ENCODE measurements at regions not wholly inside any gene's neighbourhood (a gene's known extent, or its start where the extent isn't known, plus 50 kb on each side); places are given as distances from the start of the nearest gene placed in this dataset.

- no CpG with 5 or more reads among the region's 3 CpGs for WGBS (ENCODE audit: insufficient coverage)
- no peaks in the 10 kb centered on the region for H3K9me3 ChIP-seq (replicated peaks; ENCODE audit: control insufficient read depth, low read depth, low read length)
- H3K27ac ChIP-seq (ENCODE audit: low read length), result no peak overlapping the region
- no peak overlapping the region for H3K4me3 ChIP-seq (ENCODE audit: low read length)
- H3K27me3 ChIP-seq (ENCODE audit: control insufficient read depth, insufficient read depth, low read length), result no peaks in the 10 kb centered on the region
- H3K4me1 ChIP-seq (ENCODE audit: control insufficient read depth, insufficient read depth, low read length), result no peaks in the 10 kb centered on the region
- no peak for DNase-seq
- H3K36me3 ChIP-seq (ENCODE audit: control insufficient read depth, insufficient read depth, low read length), result no peaks in the 10 kb centered on the region
These were observed 458.2 kb upstream of the DAB1 start for GRCh38 chr1:57882072-57882471.

DNA sequence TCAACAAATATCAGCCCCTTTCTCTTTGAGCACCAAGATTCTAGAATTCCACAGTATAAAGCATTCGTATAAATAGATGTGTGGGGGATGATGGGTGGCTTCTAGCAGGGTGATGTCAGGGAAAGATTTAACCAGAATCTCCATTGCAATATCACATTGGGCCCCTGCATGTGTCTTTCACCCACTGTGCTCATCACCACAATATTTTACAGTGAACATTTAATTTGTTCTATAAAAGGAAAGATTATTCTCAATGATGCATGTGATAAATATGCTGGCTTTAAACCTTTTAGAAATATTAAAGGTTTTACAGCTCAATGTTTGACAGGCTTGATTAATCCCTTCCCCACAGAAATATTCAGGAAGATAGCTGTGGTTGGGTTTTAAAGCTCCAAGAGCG is 457.8 kb upstream of the DAB1 start:
- no peaks in the 10 kb centered on the region for H3K36me3 ChIP-seq (ENCODE audit: control insufficient read depth, insufficient read depth, low read length)
- H3K9me3 ChIP-seq (replicated peaks; ENCODE audit: control insufficient read depth, low read depth, low read length), result no peaks in the 10 kb centered on the region
- H3K27me3 ChIP-seq (ENCODE audit: control insufficient read depth, insufficient read depth, low read length), result no peaks in the 10 kb centered on the region
- H3K4me1 ChIP-seq (ENCODE audit: control insufficient read depth, insufficient read depth, low read length), result no peaks in the 10 kb centered on the region
- no CpG with 5 or more reads among the region's 2 CpGs for WGBS (ENCODE audit: insufficient coverage)
- H3K27ac ChIP-seq (ENCODE audit: low read length), result no peak overlapping the region
- no peak for DNase-seq
- no peak overlapping the region for H3K4me3 ChIP-seq (ENCODE audit: low read length)

- no CpG with 5 or more reads among the region's 3 CpGs for WGBS (ENCODE audit: insufficient coverage)
- no peaks in the 10 kb centered on the region for H3K27me3 ChIP-seq (ENCODE audit: control insufficient read depth, insufficient read depth, low read length)
- H3K27ac ChIP-seq (ENCODE audit: low read length), result no peak overlapping the region
- no peak overlapping the region for H3K4me3 ChIP-seq (ENCODE audit: low read length)
- H3K36me3 ChIP-seq (ENCODE audit: control insufficient read depth, insufficient read depth, low read length), result no peaks in the 10 kb centered on the region
- H3K9me3 ChIP-seq (replicated peaks; ENCODE audit: control insufficient read depth, low read depth, low read length), result no peaks in the 10 kb centered on the region
- DNase-seq, result no peak
- H3K4me1 ChIP-seq (ENCODE audit: control insufficient read depth, insufficient read depth, low read length), result no peaks in the 10 kb centered on the region
These were observed 455.8 kb upstream of the DAB1 start for GRCh38 chr1:57879700-57880099.

DNA sequence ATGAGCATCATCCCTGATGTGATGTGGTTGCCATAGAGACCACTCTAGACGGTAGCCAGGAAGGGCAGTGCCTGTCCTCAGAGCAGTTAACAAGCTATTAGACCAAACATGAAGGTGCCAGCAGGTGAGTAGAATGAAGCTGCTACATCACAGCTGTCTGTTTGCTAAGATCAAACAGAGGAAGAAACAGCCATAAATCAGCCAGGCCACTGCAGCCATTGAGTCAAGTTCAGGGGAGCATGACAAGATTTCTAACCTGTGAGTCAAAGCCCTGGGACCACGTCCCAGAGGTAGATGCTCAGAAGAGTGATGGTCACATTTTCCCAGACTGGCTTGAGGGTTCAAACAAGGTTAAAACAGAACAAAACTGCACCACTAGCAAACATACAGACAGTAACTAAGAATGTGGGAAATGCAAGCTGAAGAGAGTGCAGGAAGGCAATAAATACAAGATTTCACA is 450.6 kb upstream of the DAB1 start:
- Histone ChIP-seq H3K4me3 (ENCODE audit: low read length) (no peak overlapping the region), H3K4me1 (ENCODE audit: control insufficient read depth, insufficient read depth, low read length) (no peaks in the 10 kb centered on the region), H3K27me3 (ENCODE audit: control insufficient read depth, insufficient read depth, low read length) (no peaks in the 10 kb centered on the region), H3K27ac (ENCODE audit: low read length) (no peak overlapping the region), H3K36me3 (ENCODE audit: control insufficient read depth, insufficient read depth, low read length) (no peaks in the 10 kb centered on the region), H3K9me3 (replicated peaks; ENCODE audit: control insufficient read depth, low read depth, low read length) (no peaks in the 10 kb centered on the region)
- no peak for DNase-seq
- 0% methylated on average over 1 of the region's 2 CpGs for WGBS (ENCODE audit: insufficient coverage)

GRCh38 chr1:57872913-57873312 is 449.1 kb upstream of the DAB1 start:
- no peaks in the 10 kb centered on the region for H3K9me3 ChIP-seq (replicated peaks; ENCODE audit: control insufficient read depth, low read depth, low read length)
- H3K4me3 ChIP-seq (ENCODE audit: low read length), result no peak overlapping the region

GRCh38 chr1:57868908-57869307 is 445.0 kb upstream of the DAB1 start:
- Histone ChIP-seq H3K27me3 (ENCODE audit: control insufficient read depth, insufficient read depth, low read length) (peaks cover 2% of the 10 kb centered on the region), H3K27ac (ENCODE audit: low read length) (no peak overlapping the region), H3K4me1 (ENCODE audit: control insufficient read depth, insufficient read depth, low read length) (no peaks in the 10 kb centered on the region), H3K36me3 (ENCODE audit: control insufficient read depth, insufficient read depth, low read length) (no peaks in the 10 kb centered on the region), H3K9me3 (replicated peaks; ENCODE audit: control insufficient read depth, low read depth, low read length) (no peaks in the 10 kb centered on the region), H3K4me3 (ENCODE audit: low read length) (no peak overlapping the region)
- DNase-seq, result no peak
- no CpG with 5 or more reads among the region's 1 CpG for WGBS (ENCODE audit: insufficient coverage)

More at GRCh38 chr1:57872913-57873312, 449.1 kb upstream of the DAB1 start:
- no peak for DNase-seq
- no peaks in the 10 kb centered on the region for H3K27me3 ChIP-seq (ENCODE audit: control insufficient read depth, insufficient read depth, low read length)
- H3K4me1 ChIP-seq (ENCODE audit: control insufficient read depth, insufficient read depth, low read length), result no peaks in the 10 kb centered on the region
- H3K27ac ChIP-seq (ENCODE audit: low read length), result no peak overlapping the region
- no peaks in the 10 kb centered on the region for H3K36me3 ChIP-seq (ENCODE audit: control insufficient read depth, insufficient read depth, low read length)

- Histone ChIP-seq H3K4me1 (ENCODE audit: control insufficient read depth, insufficient read depth, low read length) (no peaks in the 10 kb centered on the region), H3K9me3 (replicated peaks; ENCODE audit: control insufficient read depth, low read depth, low read length) (no peaks in the 10 kb centered on the region), H3K27ac (ENCODE audit: low read length) (no peak overlapping the region), H3K36me3 (ENCODE audit: control insufficient read depth, insufficient read depth, low read length) (no peaks in the 10 kb centered on the region), H3K27me3 (ENCODE audit: control insufficient read depth, insufficient read depth, low read length) (peaks cover 2% of the 10 kb centered on the region), H3K4me3 (ENCODE audit: low read length) (no peak overlapping the region)
- no CpG with 5 or more reads among the region's 3 CpGs for WGBS (ENCODE audit: insufficient coverage)
- no peak for DNase-seq
These were observed 444.4 kb upstream of the DAB1 start for GRCh38 chr1:57868239-57868638.

GRCh38 chr1:57866998-57867397 is 443.1 kb upstream of the DAB1 start:
- 71% methylated on average over 6 of the region's 8 CpGs for WGBS (ENCODE audit: insufficient coverage)
- no peaks in the 10 kb centered on the region for H3K36me3 ChIP-seq (ENCODE audit: control insufficient read depth, insufficient read depth, low read length)
- H3K9me3 ChIP-seq (replicated peaks; ENCODE audit: control insufficient read depth, low read depth, low read length), result no peaks in the 10 kb centered on the region
- H3K27me3 ChIP-seq (ENCODE audit: control insufficient read depth, insufficient read depth, low read length), result peaks cover 2% of the 10 kb centered on the region
- DNase-seq, result no peak
- no peak overlapping the region for H3K27ac ChIP-seq (ENCODE audit: low read length)
- no peaks in the 10 kb centered on the region for H3K4me1 ChIP-seq (ENCODE audit: control insufficient read depth, insufficient read depth, low read length)
- no peak overlapping the region for H3K4me3 ChIP-seq (ENCODE audit: low read length)

DNA sequence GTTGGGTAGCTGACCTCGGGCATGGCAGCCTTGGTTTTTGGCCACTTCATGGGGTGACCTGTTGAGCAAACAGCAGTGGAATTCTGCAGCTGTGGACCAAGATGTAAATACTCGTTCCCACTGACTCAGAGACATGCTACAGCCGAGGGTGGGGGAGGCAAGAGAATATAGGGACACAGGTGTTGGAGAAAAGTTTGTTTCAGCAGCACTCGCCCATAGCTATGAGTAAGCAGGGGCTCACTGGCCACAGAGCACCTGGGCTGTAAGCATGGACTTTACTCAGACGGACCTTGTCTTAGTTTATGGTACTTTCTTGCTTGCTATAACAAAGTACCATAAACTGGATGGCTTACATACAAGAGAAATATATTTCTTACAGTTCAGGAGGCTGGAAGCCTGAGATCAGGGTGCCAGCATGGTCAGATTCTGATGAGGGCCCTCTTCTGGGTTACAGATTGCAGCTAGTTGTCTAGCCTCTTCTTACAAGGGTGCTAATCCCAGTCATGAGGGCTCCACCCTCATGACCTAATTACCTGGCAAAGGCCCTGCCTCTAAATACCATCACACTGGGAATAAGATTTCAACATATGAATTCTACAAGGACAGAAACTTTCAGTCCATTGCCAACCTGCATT is 437.2 kb upstream of the DAB1 start:
- H3K4me3 ChIP-seq (ENCODE audit: low read length), result no peak overlapping the region
- H3K27ac ChIP-seq (ENCODE audit: low read length), result no peak overlapping the region
- DNase-seq, result no peak
- no peaks in the 10 kb centered on the region for H3K4me1 ChIP-seq (ENCODE audit: control insufficient read depth, insufficient read depth, low read length)
- no peaks in the 10 kb centered on the region for H3K9me3 ChIP-seq (replicated peaks; ENCODE audit: control insufficient read depth, low read depth, low read length)
- no peaks in the 10 kb centered on the region for H3K27me3 ChIP-seq (ENCODE audit: control insufficient read depth, insufficient read depth, low read length)
- WGBS (ENCODE audit: insufficient coverage), result 68% methylated on average over 4 of the region's 5 CpGs
- no peaks in the 10 kb centered on the region for H3K36me3 ChIP-seq (ENCODE audit: control insufficient read depth, insufficient read depth, low read length)

GRCh38 chr1:57860325-57860724 is 436.5 kb upstream of the DAB1 start:
- no peak overlapping the region for H3K27ac ChIP-seq (ENCODE audit: low read length)
- no peak for DNase-seq
- no peak overlapping the region for H3K4me3 ChIP-seq (ENCODE audit: low read length)
- WGBS (ENCODE audit: insufficient coverage), result 77% methylated on average over 3 of the region's 3 CpGs
- no peaks in the 10 kb centered on the region for H3K9me3 ChIP-seq (replicated peaks; ENCODE audit: control insufficient read depth, low read depth, low read length)
- no peaks in the 10 kb centered on the region for H3K36me3 ChIP-seq (ENCODE audit: control insufficient read depth, insufficient read depth, low read length)
- no peaks in the 10 kb centered on the region for H3K4me1 ChIP-seq (ENCODE audit: control insufficient read depth, insufficient read depth, low read length)
- H3K27me3 ChIP-seq (ENCODE audit: control insufficient read depth, insufficient read depth, low read length), result no peaks in the 10 kb centered on the region

DNA sequence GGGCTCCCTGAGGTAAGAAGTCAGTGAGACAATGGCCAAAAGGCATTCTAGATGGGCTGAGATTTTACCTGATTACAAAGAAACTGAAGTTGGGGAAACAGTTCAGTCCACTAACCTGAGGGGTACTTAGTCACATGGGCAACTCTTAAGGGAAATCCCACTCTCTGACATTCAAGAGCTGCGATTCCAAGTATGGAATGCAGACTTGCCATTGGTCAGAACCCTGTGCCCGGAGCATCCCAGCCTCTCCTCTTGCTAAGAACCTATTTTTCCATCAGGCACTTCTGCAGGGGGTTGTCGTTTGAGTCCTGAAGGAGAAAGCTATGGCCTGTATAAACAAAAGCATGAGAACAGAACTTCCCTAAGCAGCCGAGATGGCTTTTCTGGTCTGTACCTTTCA is 434.9 kb upstream of the DAB1 start:
- Histone ChIP-seq H3K4me1 (ENCODE audit: control insufficient read depth, insufficient read depth, low read length) (no peaks in the 10 kb centered on the region), H3K4me3 (ENCODE audit: low read length) (no peak overlapping the region), H3K27ac (ENCODE audit: low read length) (no peak overlapping the region), H3K27me3 (ENCODE audit: control insufficient read depth, insufficient read depth, low read length) (no peaks in the 10 kb centered on the region), H3K36me3 (ENCODE audit: control insufficient read depth, insufficient read depth, low read length) (no peaks in the 10 kb centered on the region), H3K9me3 (replicated peaks; ENCODE audit: control insufficient read depth, low read depth, low read length) (no peaks in the 10 kb centered on the region)
- DNase-seq, result no peak
- 71% methylated on average over 1 of the region's 4 CpGs for WGBS (ENCODE audit: insufficient coverage)
